ENCODE measurements at regions not wholly inside any gene's neighbourhood (a gene's known extent, or its start where the extent isn't known, plus 50 kb on each side); places are given as distances from the start of the nearest gene placed in this dataset.

GRCh38 chr1:38644092-38644491 is 215.5 kb downstream of the RRAGC start:
- H3K27me3 ChIP-seq (ENCODE audit: insufficient read depth): no peaks in the 10 kb centered on the region
- no peak overlapping the region for H3K27ac Mint-ChIP-seq

More at GRCh38 chr1:38644092-38644491, 215.5 kb downstream of the RRAGC start:
- Mint-ChIP-seq H3K9me3 (peaks cover 21% of the 10 kb centered on the region), H3K27me3 (ENCODE audit: insufficient read depth, low read depth, poor library complexity) (peaks cover 2% of the 10 kb centered on the region), H3K4me1 (no peaks in the 10 kb centered on the region; the same call in 2 of the 3 replicates), H3K4me3 (no peak overlapping the region), H3K36me3 (ENCODE audit: low read depth) (peaks cover 12% of the 10 kb centered on the region)
- no peak overlapping the region for H3K4me3 ChIP-seq
- no peak overlapping the region for H3K4me2 ChIP-seq
- no peaks in the 10 kb centered on the region for H3K9me2 ChIP-seq (ENCODE audit: insufficient read depth)
- H3K4me1 ChIP-seq (ENCODE audit: insufficient read depth): no peaks in the 10 kb centered on the region
- H3K36me3 ChIP-seq (ENCODE audit: insufficient read depth): no peaks in the 10 kb centered on the region
- ATAC-seq: no peak
- no peak overlapping the region for H3K27ac ChIP-seq (ENCODE audit: low read depth)
- H3K79me2 ChIP-seq (replicated peaks; ENCODE audit: insufficient read depth): no peaks in the 10 kb centered on the region
- TF ChIP-seq, protein P1, sequence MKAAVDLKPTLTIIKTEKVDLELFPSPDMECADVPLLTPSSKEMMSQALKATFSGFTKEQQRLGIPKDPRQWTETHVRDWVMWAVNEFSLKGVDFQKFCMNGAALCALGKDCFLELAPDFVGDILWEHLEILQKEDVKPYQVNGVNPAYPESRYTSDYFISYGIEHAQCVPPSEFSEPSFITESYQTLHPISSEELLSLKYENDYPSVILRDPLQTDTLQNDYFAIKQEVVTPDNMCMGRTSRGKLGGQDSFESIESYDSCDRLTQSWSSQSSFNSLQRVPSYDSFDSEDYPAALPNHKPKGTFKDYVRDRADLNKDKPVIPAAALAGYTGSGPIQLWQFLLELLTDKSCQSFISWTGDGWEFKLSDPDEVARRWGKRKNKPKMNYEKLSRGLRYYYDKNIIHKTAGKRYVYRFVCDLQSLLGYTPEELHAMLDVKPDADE (IDR thresholded peaks at IDR 0.05): no peak
- TF ChIP-seq, protein P2, sequence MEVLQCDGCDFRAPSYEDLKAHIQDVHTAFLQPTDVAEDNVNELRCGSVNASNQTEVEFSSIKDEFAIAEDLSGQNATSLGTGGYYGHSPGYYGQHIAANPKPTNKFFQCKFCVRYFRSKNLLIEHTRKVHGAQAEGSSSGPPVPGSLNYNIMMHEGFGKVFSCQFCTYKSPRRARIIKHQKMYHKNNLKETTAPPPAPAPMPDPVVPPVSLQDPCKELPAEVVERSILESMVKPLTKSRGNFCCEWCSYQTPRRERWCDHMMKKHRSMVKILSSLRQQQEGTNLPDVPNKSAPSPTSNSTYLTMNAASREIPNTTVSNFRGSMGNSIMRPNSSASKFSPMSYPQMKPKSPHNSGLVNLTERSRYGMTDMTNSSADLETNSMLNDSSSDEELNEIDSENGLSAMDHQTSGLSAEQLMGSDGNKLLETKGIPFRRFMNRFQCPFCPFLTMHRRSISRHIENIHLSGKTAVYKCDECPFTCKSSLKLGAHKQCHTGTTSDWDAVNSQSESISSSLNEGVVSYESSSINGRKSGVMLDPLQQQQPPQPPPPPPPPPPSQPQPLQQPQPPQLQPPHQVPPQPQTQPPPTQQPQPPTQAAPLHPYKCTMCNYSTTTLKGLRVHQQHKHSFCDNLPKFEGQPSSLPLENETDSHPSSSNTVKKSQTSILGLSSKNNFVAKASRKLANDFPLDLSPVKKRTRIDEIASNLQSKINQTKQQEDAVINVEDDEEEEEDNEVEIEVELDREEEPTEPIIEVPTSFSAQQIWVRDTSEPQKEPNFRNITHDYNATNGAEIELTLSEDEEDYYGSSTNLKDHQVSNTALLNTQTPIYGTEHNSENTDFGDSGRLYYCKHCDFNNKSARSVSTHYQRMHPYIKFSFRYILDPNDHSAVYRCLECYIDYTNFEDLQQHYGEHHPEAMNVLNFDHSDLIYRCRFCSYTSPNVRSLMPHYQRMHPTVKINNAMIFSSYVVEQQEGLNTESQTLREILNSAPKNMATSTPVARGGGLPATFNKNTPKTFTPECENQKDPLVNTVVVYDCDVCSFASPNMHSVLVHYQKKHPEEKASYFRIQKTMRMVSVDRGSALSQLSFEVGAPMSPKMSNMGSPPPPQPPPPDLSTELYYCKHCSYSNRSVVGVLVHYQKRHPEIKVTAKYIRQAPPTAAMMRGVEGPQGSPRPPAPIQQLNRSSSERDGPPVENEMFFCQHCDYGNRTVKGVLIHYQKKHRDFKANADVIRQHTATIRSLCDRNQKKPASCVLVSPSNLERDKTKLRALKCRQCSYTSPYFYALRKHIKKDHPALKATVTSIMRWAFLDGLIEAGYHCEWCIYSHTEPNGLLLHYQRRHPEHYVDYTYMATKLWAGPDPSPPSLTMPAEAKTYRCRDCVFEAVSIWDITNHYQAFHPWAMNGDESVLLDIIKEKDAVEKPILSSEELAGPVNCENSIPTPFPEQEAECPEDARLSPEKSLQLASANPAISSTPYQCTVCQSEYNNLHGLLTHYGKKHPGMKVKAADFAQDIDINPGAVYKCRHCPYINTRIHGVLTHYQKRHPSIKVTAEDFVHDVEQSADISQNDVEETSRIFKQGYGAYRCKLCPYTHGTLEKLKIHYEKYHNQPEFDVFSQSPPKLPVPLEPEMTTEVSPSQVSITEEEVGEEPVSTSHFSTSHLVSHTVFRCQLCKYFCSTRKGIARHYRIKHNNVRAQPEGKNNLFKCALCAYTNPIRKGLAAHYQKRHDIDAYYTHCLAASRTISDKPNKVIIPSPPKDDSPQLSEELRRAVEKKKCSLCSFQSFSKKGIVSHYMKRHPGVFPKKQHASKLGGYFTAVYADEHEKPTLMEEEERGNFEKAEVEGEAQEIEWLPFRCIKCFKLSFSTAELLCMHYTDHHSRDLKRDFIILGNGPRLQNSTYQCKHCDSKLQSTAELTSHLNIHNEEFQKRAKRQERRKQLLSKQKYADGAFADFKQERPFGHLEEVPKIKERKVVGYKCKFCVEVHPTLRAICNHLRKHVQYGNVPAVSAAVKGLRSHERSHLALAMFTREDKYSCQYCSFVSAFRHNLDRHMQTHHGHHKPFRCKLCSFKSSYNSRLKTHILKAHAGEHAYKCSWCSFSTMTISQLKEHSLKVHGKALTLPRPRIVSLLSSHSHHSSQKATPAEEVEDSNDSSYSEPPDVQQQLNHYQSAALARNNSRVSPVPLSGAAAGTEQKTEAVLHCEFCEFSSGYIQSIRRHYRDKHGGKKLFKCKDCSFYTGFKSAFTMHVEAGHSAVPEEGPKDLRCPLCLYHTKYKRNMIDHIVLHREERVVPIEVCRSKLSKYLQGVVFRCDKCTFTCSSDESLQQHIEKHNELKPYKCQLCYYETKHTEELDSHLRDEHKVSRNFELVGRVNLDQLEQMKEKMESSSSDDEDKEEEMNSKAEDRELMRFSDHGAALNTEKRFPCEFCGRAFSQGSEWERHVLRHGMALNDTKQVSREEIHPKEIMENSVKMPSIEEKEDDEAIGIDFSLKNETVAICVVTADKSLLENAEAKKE (CRISPR knock-in tag; IDR thresholded peaks at IDR 0.05): no peak
- TF ChIP-seq, protein P3, sequence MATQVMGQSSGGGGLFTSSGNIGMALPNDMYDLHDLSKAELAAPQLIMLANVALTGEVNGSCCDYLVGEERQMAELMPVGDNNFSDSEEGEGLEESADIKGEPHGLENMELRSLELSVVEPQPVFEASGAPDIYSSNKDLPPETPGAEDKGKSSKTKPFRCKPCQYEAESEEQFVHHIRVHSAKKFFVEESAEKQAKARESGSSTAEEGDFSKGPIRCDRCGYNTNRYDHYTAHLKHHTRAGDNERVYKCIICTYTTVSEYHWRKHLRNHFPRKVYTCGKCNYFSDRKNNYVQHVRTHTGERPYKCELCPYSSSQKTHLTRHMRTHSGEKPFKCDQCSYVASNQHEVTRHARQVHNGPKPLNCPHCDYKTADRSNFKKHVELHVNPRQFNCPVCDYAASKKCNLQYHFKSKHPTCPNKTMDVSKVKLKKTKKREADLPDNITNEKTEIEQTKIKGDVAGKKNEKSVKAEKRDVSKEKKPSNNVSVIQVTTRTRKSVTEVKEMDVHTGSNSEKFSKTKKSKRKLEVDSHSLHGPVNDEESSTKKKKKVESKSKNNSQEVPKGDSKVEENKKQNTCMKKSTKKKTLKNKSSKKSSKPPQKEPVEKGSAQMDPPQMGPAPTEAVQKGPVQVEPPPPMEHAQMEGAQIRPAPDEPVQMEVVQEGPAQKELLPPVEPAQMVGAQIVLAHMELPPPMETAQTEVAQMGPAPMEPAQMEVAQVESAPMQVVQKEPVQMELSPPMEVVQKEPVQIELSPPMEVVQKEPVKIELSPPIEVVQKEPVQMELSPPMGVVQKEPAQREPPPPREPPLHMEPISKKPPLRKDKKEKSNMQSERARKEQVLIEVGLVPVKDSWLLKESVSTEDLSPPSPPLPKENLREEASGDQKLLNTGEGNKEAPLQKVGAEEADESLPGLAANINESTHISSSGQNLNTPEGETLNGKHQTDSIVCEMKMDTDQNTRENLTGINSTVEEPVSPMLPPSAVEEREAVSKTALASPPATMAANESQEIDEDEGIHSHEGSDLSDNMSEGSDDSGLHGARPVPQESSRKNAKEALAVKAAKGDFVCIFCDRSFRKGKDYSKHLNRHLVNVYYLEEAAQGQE (IDR thresholded peaks at IDR 0.05; ENCODE audit: unreplicated experiment): no peak
- no peaks in the 10 kb centered on the region for H3F3A ChIP-seq (replicated peaks; ENCODE audit: low read depth)
- no peak for DNase-seq (ENCODE audit: low spot score)
- H4K20me1 ChIP-seq (replicated peaks; ENCODE audit: insufficient read depth): no peaks in the 10 kb centered on the region
- H2AFZ ChIP-seq: no peak overlapping the region

All from GM23338 (cell line).